NCI-H2107 treated with DMSO at 0.1 percent for 48 hours (cell line): ENCODE measurements at regions not wholly inside any gene's neighbourhood (a gene's known extent, or its start where the extent isn't known, plus 50 kb on each side); places are given as distances from the start of the nearest gene placed in this dataset.

Source experiments
- DNase-seq: peaks from one replicate; lab custom pipeline; 2025; ENCODE audit not compliant: unreplicated experiment; lab: John Stamatoyannopoulos, UW

DNA sequence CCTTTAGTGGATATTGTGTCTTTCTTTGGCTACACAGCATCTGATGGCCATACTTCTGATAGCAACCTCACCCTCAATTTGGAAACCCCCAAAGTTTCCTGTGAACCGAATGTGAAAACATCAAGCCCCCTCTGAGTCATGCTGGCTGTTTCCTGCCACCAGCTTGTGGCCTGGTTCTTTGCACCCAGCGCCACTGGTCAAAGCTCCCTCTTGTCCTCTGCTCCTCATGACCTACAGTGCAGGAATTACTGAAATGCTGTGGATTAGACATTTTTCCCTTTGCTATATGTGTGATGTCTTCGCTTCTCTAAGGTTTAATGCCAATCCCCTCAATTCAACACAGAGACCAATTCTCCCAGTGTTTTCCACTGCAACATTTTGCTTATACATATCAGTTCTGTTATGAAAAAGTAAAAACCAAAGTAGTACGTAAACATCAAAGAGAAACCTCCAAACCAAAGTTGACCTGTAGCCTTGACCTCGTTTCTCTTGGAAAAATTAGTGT lies 224.0 kb upstream of the TENM3 start:
- DNase-seq: no peak

DNA sequence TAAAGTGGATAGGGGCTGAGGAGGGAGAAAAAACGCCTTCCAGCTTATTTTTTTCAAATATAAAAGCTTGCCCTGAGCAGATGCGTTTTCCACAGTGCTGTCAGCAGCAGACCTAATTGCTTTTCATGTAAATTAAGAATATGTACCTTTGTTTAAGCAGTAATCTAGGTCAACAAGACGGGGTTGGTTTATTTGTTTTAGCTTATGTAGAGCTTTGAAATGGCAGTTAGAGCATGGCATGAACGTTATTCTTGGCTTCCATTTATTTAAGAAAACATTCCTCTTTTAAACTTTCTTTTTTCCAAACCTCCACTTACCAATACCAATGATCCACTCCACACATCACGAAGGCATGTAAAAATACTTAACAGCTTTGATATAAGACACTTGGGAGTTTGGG lies 220.3 kb upstream of the TENM3 start:
- peak; percentile 10 for DNase-seq

DNA sequence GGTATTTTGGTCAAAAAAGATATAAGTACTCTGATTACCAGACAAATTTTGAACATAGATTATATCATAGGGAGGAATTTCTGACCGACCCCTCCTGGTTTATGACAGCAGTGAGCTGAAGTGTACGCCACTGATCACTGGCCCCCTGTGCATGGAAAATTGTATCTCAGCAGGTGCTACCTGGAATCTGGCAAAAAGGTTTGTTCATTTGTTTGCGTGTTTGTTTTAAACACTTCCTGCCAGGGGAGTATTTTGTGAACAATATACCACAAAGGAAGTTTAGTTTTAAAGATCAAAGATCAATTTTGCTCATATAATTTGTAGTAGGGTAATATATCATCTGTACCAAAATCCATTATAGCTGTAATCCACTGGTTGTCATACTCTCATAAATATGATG lies 219.7 kb upstream of the TENM3 start:
- DNase-seq: peak; percentile 13

DNA sequence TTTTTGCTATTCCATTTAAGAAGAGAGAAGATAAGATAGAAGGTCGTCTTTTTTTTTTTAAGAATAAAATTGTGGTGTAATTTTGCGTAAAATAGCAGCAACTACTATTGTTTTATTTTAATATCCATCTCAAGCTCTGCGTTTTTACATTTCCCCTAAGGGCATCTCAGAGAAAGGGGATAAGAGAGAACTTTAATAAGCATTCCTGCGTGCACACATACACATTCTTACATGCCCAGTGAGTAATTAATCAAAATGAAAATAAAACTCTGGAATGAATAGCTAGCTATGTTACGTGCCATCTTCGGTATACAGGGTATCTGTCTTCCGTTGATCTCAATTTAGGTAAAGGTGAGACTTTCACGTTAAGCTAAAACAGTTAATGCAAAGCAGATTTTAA lies 200.3 kb upstream of the TENM3 start:
- no peak for DNase-seq

DNA sequence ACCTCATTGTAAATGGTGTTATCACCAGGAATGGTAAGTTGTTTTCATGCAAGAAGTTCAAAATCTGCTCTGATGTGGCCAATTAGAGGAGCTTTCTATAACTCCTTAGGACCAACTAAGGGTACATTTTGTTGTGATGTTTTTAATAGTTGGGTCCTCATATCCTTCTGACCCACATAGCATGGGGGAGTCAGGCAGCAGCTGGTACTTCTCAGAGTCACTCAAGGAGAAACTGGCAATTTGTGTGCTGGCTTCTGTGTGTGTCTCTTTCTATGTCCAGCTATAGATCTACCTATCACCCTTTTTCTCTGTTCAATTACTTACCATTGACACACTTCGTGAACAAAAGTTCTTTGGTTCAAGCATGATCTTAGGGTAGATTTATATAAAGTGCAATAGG lies 194.3 kb upstream of the TENM3 start:
- peak; percentile 1 for DNase-seq

DNA sequence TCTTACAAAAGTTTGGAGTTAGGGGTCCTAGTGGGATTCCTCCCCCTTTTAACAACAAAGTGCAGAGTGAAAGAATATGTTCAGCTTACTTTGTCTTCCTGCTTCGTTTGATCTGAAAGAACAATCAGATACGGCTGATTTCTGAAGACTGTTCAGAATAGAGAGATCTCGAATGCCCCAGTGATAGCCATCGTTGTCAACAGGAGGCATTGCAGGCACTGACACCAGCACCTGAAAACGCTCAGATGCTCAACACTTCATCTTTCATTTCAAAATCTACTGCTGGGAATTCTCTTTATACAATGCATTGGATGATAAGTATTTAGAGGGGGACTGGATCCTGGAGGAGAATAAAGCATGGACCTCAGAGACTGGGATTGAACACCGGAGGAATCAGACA lies 186.3 kb upstream of the TENM3 start:
- DNase-seq: no peak

DNA sequence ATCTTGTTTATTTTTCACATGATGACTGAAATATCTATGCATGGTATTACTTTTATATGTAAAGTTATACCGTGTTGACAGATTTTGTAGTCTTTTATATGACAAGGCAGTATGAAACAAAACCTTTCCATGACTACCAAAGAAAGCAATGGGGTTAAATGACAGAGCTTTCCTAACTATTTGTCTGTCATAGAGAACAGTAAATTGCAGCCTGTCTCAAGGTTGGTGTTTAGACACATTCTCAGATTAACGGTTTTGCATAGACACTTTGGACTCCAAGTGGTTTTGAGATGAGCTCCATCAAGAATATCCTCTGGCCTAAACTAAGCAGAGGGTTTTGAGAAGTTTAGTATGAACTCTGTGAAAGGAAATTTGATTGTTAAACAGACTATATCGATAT lies 180.7 kb upstream of the TENM3 start:
- no peak for DNase-seq

DNA sequence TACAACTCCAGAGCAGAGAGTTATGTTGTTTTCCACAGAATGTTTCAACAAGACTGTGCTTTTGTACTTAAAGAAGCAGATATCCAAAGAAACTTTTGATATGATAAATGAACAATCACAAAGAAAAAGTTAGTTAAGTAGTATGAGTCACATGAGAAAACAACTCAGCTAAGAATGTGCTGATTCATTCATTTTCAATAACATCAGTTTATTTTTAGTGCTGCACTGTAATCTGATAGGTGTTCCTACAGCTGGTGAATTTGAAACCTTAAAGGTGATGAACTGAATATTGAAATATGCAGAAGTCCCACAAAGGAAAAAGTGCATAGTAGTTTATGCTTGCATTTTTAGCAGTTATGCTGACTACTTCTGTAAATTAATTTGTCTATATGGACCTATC lies 180.3 kb upstream of the TENM3 start:
- DNase-seq: peak; percentile 23

DNA sequence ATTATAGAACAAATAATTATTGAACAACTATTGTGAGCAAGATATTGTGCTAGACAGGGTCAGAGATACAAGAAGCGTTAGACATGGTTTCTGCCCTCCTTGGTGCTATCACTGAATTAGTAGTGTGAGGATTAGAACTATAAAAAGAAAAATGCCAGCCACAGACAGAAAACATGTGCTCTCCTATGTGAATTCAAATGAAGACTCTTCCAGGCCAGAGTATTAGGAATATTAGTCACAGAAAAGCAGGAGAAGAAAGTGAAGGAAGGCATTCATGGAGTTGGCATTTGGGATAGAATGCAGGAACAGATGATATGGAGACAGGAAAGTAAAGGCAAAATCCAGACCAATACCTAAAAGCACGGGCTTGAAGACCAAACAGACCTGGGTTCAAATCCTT lies 179.6 kb upstream of the TENM3 start:
- no peak for DNase-seq

DNA sequence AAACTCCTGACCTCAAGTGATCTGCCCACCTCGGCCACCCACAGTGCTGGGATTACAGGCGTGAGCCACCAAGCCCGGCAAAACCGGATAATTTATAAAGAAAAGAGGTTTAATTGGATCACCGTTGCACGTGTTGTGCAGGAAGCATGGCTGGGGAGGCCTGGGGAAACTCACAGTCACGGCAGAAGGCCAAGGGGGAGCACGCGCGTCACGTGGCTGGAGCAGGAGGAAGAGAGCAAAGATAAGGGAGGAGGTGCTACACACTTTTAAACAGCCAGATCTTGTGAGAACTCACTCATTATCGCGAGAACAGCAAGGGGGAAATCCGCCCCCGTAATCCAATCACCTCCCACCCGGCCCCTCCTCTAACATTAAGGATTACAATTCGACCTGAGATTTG lies 177.9 kb upstream of the TENM3 start:
- no peak for DNase-seq

DNA sequence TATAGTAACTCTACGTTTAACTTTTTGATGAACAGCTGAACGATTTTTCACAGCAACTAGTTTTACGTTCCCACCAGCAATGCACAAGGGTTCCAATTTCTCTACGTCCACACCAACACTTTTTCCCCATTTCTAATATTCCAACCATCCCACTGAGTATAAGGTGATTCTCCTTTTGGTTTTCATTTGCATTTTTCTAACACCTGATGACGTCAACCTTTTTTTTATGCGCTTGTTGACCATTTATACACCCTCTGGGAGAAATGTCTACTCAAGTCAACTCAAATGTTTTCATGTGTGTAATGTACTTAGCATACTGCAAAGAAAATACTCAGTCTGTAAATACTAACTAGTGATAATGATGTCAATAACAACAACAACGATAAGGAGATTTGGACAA lies 177.2 kb upstream of the TENM3 start:
- DNase-seq: no peak

DNA sequence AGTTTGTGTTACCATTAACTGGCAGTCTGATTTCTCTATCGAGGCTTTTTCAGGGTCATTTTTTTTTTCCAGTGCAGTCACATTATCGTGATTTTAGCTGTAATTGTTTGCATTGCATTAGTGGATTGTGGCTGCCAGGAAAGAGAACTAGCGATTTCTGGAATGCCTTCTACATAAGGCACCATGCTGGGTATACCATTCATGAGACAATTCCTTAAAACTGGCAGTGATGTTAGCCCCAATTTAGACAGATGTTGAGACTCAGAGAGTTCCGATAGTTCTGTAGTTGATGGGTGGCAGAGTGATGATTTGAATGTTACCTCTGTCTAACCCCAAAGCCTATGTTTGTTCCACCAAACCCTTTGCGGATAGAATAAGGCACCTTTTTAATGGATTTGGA lies 175.4 kb upstream of the TENM3 start:
- no peak for DNase-seq

DNA sequence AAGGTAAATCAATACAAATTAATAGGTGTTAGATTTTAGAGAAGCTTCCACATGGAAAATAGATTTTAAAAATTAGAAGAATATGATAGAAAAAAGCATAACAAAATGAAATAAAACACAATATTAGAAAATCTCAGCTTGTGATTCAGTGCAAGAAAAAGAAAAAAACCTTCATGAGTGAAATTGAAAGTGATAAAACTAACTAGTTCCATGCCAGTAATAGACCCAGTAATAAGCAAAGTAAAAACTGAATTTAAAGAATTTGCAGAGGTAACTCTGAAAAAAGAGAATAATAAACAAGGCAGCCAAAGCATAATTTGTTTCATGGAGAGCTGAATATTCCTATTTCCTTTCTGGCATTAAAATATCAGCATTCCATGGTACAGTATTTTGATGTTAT lies 174.3 kb upstream of the TENM3 start:
- DNase-seq: no peak

DNA sequence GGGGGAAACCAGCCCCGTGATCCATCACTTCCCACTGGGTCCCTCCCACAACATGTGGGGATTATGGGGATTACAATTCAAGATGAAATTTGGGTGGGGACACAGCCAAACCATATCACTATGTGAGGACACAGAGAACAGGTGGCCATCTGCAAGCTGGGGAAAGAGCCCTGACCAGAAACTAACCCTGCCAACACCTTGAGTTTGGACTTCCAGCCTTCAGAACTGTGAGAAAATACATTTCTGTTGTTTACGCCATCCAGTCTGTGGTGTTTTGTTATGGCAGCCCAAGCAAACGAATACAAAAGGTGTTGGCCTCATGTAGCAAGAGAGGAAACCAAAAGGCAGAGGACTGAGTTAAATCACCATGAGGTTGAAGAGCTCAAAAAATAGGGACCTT lies 169.9 kb upstream of the TENM3 start:
- DNase-seq: no peak

DNA sequence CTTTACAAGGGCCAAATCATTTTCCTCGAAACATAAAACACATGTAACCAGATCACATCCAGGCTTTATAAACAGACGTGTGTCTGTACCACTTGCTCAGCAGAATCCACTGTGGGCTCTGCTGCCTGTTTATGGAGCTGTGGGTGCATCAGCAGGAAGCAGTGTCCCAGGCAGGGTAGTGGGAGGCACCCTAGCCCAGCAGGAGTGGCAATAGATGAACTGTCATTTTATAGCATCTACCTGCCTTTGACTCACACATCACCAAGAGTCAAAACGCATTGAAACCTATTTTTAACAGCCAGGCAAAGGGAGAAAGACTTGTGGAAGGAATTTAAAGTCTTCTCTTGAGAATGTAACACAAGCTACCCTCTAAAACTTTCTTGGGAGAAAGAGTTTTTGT lies 169.1 kb upstream of the TENM3 start:
- DNase-seq: no peak

DNA sequence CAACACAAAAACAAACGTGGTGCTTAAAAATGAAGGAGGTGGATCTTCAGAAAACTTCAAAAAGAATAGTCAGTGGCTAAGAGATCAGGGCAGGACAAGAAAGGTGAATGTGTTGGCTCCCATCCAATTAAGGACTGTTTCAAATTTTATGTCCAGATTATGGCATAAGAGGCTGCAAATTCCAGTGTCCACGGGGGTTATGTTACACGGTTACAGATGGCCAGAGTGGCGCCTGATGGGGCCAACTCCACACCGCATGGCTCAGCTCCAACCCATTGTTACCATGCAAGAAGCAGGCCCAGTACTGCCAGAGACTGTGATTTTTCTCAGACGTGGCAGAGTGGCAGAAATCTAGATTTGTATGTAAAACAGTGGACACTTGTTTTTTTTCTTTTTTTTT lies 168.4 kb upstream of the TENM3 start:
- DNase-seq: no peak

DNA sequence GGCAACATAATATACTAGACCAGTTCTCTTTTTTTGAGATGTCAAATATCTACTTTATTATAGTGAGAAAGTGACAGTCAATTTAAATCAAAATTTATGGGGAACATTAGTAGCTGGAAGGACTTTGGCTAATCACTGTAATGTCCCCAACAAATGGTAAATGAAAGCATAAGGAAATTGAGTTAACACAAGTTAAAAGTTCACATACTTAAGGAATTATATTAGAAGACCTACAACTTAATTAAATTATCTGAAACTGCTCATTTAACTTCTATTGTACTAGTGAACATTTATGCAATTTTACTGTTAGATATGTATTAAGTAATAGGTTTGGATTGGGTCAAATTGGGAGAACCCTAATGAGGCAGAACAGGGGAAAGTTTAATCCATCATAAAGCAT lies 160.3 kb upstream of the TENM3 start:
- DNase-seq: no peak

DNA sequence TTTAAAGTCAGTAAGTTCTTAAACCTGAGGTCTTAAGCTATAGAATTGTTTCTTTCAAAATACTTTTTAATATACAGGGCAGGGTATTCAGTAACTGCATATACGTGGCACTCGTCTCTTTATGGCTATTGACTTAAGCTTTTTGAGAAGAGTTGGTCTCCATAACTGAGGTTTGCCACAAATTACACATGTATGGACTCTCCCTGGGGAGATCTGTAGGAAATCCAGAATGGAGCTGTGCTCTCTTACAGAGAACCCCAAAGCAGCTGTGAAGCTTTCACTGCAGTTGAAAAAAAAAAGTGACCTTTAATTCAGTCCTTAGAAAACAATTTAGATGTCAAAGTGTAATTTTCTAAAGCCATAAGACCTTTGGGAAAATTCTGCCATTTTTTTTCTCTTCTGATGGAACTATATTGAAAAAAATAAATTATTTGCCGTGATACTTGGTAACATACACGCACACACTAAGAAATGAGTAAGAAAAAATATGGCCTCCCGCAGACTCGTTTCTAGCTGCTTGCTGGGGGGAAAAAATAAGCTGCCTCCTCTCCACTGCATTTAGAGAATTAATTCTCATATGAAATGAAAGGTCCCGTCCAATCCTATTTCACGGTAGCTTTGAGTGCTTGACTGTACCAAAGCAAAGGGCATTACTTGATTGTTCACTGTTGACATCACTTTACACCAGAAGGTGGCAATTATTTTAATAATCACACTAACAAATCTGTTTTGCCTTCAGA lies 159.4 kb upstream of the TENM3 start:
- DNase-seq: peak; percentile 60

DNA sequence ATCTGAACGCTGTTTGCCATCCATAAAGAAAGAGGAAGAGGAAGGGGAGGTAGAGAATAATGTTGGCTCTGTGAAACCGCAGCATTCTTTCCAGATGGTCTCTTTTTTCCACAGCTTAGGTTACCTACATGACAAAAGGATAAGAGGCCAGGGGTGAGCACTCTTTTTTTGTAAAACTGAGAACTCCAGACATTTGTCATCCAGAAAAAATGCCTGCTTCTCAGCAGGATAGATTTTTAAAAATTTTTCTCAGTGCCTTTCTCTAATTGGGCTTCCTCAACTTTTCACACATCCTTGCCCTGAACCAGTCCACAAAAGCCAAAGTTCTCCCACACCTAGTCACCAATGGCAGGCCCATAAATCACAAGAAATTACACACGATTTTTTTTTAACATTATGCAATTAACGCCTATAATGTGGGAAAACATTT lies 158.1 kb upstream of the TENM3 start:
- no peak for DNase-seq

DNA sequence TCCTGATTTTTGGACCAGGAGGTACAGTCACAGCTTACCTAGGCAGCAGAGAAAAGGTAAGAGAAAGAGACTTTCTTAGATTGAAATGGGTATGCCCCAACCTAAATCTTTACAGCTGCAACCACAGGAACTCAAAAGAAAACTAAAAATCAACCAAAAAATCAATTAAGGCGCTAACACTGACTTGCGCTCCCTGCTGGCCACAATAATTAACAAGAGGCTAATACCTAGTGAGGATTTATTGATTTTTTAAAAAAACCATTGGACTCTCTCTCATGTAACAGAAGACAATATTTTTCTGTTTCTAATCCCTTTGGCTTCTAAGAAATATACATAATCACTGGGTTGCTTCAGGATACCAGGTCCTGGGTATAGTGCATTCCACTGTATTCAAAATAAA lies 153.9 kb upstream of the TENM3 start:
- no peak for DNase-seq

DNA sequence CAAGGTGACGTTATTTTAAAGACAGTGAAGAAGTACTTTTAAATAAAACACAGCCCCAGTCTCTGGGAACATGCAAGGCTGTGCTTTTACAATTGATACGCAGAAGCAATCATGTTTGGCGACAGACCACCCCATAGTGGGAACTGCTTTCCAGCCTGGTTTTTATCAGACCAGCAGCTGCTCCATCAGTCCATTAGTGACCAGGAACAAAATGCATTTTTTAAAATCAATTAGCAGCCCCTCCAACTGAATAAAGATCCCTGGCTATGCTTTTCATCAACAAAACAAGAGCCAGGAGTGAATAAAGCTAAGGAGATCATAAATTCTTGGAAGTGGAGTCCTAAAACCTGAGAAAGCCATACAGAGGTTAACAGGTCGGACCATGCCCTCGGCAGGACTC lies 153.0 kb upstream of the TENM3 start:
- DNase-seq: no peak

DNA sequence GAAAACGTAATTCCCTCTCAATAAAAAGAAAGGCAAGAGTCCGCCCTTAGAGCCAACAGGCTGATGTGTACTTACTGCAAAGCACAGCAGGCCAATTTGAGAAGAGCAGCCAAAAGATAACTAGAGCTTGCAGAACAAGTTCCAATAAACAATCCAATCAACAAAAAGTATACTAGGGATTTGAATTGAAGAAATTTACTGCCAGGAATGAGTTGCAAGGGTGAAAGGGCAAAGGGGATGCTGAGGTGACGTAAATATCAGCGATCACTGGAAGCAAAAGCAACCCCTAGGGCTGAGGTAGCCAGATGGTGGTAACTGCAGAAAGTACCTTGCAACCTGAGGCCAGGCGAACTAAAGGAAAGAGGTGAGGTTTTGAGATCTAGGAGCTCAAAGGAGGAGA lies 152.1 kb upstream of the TENM3 start:
- DNase-seq: no peak

DNA sequence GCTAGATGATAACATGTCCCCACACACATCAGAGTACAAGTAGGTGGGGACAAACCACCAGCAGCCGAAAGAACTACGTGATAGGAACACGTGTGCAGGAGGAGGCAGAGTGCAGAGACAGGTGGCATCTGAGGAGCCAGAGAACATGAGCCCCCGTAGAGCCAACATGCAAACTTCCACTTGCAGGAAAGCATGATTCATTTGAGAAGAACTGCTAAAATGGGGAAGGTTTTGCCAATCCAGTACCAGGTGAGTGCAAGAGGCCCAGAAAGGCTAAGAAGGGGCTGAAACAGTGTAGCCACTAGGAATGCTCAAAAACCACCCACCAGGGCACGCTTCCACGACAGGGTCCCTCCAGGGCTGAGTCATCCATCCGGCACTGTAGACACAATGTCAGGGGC lies 149.8 kb upstream of the TENM3 start:
- DNase-seq: no peak
